ENCODE measurements at regions not wholly inside any gene's neighbourhood (a gene's known extent, or its start where the extent isn't known, plus 50 kb on each side); places are given as distances from the start of the nearest gene placed in this dataset.
"Not testable (repeated sequence)": the region's sequence is repeated elsewhere in the genome, so short reads cannot be mapped to it uniquely, and the experiment has no call there.

GRCh38 chr2:154570501-154570900, 128.0 kb upstream of the KCNJ3 start:
- H3K27ac ChIP-seq (replicated peaks in 1 of 4): no peak overlapping the region
- no peak for TF ChIP-seq POLR2A (IDR thresholded peaks at IDR 0.05; ENCODE audit: low read depth)
- no peak for TF ChIP-seq CTCF (IDR thresholded peaks at IDR 0.05)
- TF ChIP-seq POLR2AphosphoS5 (IDR thresholded peaks at IDR 0.05): no peak
- no peak for TF ChIP-seq EP300 (IDR thresholded peaks at IDR 0.05)
- DNase-seq (ENCODE audit: extremely low spot score): no peak
- H3K27me3 ChIP-seq: no peaks in the 10 kb centered on the region
- 88% methylated on average over 6 of the region's 6 CpGs for WGBS
- intact Hi-C loops (cut with DNase I): no loop called here
- H3K36me3 ChIP-seq: no peaks in the 10 kb centered on the region
- no peak overlapping the region for H3K4me3 ChIP-seq
- H3K9me3 ChIP-seq: peaks cover 0 to under 1% (median 0%) of the 10 kb centered on the region in 4 donors
- H3K4me1 ChIP-seq: no peaks in the 10 kb centered on the region

GRCh38 chr2:154576699-154577098, 121.8 kb upstream of the KCNJ3 start:
- H3K4me3 ChIP-seq; DNase-seq (ENCODE audit: extremely low spot score); intact Hi-C loops (cut with DNase I); H3K27me3 ChIP-seq; H3K4me1 ChIP-seq; H3K9me3 ChIP-seq; H3K36me3 ChIP-seq; H3K27ac ChIP-seq (replicated peaks in 1 of 4): not testable (repeated sequence)
- 90% methylated on average over 13 of the region's 13 CpGs for WGBS

GRCh38 chr2:154577390-154577789, 121.1 kb upstream of the KCNJ3 start:
- Histone ChIP-seq H3K9me3 (peaks cover 0 to 3% (median 0%) of the 10 kb centered on the region in 4 donors), H3K4me3 (no peak overlapping the region), H3K27ac (replicated peaks in 1 of 4) (no peak overlapping the region), H3K4me1 (no peaks in the 10 kb centered on the region), H3K36me3 (no peaks in the 10 kb centered on the region), H3K27me3 (no peaks in the 10 kb centered on the region)
- TF ChIP-seq CTCF (IDR thresholded peaks at IDR 0.05) (no peak), POLR2AphosphoS5 (IDR thresholded peaks at IDR 0.05) (no peak), EP300 (IDR thresholded peaks at IDR 0.05) (no peak), POLR2A (IDR thresholded peaks at IDR 0.05; ENCODE audit: low read depth) (no peak)
- intact Hi-C loops (cut with DNase I): no loop called here
- WGBS: 96% methylated on average over 19 of the region's 19 CpGs
- DNase-seq (ENCODE audit: extremely low spot score): no peak

- TF ChIP-seq CTCF (IDR thresholded peaks at IDR 0.05) (no peak), POLR2AphosphoS5 (IDR thresholded peaks at IDR 0.05) (no peak), POLR2A (IDR thresholded peaks at IDR 0.05; ENCODE audit: low read depth) (no peak), EP300 (IDR thresholded peaks at IDR 0.05) (no peak)
- 85% methylated on average over 3 of the region's 3 CpGs for WGBS
- intact Hi-C loops (cut with DNase I): no loop called here
Measured at GRCh38 chr2:154580767-154581166, 117.7 kb upstream of the KCNJ3 start.

GRCh38 chr2:154582694-154583093, 115.8 kb upstream of the KCNJ3 start:
- DNase-seq (ENCODE audit: extremely low spot score); intact Hi-C loops (cut with DNase I); H3K27me3 ChIP-seq; H3K4me1 ChIP-seq; H3K27ac ChIP-seq (replicated peaks in 1 of 4); H3K9me3 ChIP-seq; H3K4me3 ChIP-seq; H3K36me3 ChIP-seq: not testable (repeated sequence)
- WGBS: 84% methylated on average over 6 of the region's 6 CpGs

More at GRCh38 chr2:154580767-154581166, 117.7 kb upstream of the KCNJ3 start:
- Histone ChIP-seq H3K4me1 (no peaks in the 10 kb centered on the region), H3K9me3 (peaks cover 0 to 3% (median 0%) of the 10 kb centered on the region in 4 donors), H3K27me3 (no peaks in the 10 kb centered on the region), H3K27ac (replicated peaks in 1 of 4) (no peak overlapping the region), H3K4me3 (no peak overlapping the region), H3K36me3 (no peaks in the 10 kb centered on the region)
- no peak for DNase-seq (ENCODE audit: extremely low spot score)

- H3K4me3 ChIP-seq; H3K4me1 ChIP-seq; H3K36me3 ChIP-seq; H3K27ac ChIP-seq (replicated peaks in 1 of 4); H3K9me3 ChIP-seq; H3K27me3 ChIP-seq; DNase-seq (ENCODE audit: extremely low spot score); intact Hi-C loops (cut with DNase I): not testable (repeated sequence)
- WGBS: 92% methylated on average over 8 of the region's 8 CpGs
Measured at GRCh38 chr2:154583274-154583673, 115.2 kb upstream of the KCNJ3 start.

Measured in esophagus muscularis mucosa (tissue), 4 donors.